AG08395 (cell line): ENCODE measurements at regions not wholly inside any gene's neighbourhood (a gene's known extent, or its start where the extent isn't known, plus 50 kb on each side); places are given as distances from the start of the nearest gene placed in this dataset.

Source experiments
- DNase-seq: peaks from one replicate; pipeline ENCODE4 v3.0.0; 2012; ENCODE audit warnings: mixed read lengths, low spot score

DNA sequence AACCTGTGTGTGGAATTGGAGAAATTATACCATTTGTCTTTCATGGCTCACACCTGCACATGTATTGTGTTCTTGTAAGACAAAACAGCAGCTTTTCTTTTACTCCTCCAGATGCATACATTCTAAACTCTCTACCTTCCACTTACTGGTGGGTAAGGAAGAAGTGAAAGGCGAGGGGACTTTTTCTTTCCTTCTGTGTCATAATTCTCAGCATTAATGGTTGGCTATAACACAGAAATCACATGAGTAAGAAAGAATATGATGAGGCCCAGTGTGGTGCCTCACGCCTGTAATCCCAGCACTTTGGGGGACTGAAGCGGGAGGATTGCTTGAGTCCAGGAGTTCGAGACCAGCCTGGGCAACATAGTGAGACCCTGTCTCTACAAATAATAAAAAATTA is 57.8 kb upstream of the SHANK2 start:
- DNase-seq, result no peak

DNA sequence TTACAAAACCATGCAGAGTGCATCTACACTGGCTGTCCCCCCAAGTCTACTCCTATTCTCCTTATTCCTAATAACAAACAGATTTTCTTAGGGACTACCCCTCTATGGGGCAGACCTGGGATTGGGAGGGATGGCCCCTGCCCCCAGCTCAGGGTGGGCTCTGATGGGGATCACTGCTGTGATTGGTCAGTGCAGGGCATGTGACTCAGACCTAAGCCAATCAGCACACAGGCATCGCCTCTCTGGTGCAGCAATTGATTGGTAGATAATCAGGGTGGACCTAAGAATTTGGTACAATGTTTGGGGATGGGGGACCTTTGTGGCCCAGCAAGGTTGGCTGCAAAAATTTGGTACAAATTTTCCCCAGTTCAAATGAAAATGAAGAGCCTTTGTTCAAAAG is 57.2 kb upstream of the SHANK2 start:
- no peak for DNase-seq

DNA sequence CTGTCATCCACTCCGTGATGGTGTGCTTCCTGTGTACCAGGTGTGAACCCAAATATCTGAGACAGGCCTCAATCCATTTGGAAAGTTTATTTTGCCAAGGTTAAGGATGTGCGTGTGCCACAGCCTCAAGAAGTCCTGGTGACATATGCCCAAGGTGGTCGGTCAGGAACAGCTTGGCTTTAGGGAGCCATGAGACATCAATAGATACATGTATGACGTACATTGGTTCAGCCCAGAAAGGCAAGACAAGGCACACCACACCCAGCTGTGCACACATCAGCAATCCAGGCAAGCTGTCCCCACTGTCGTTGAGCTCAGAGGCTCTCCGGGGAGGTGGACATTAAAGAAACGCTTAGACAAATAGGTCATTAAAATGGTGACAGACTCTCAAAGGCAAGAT is 56.8 kb upstream of the SHANK2 start:
- no peak for DNase-seq

DNA sequence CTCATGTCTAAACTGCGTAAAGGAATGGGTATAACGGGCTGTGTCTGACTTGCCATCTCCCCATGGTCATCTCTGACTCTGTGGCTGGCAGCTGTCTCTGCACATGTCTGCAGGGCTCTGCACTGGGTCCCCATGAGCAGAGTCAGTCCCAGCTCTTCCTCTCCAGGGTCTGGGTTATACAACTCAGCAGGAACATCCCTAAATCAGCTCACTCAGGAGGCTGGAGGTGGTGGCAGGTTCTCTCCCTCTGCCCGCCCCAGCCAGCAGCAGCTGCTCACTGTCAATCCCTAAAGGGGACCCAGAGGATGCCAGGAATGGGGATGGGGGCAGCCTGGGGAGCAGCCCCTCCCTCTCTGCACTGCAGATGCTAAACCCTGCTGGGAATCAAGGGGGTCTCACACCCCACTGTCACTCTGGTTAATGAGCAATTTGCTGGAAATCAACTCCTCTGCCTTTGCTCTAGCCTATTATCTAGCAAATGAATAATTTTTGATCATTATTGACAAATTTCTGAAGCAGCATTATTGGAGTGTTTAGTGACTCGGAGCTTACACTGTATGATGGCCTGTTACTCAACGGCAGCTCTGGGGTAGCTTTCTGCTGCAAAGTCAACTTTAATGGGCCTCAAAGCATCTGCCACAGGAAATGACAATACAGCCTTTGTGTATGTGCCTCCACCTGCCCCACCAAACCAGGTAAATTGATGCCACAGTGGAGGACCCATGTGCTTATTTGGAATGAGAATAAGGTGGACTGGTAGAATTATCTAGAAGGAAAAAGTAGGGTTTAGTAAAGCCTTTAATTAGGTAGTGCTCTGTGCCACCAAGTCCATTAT is 55.7 kb upstream of the SHANK2 start:
- no peak for DNase-seq

DNA sequence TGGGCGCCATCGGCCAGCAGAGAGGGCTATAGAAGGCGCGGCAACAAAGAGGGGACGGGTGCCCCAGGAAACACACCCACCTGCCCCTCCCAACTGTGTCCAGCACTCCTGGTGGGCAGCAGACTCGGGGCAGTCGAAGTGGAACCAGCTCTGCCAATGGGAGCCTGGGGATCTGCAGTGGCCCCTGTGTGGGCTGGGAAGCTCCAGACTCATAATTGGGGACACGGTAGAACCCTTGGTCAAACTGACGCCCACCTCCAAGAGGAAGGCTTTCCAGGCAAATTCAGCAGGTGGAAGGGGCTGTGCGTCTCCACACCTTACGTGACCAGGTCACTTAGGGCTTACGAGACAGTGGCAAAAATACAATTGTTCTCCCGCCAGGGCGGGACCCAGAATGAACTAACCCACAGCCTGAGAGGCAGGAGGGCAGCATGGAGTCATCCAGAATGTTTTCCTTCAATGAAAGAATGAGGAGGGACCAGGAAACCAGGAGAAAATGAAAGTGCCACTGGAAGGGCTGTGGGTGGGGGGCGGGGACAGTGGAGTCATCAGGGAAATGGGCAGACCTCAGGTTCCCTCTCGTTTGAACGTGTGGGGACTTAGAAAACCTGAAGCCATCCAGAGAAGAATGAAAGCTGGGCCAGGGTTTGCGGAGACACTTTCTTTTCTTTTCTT is 53.2 kb upstream of the SHANK2 start:
- DNase-seq, result no peak

DNA sequence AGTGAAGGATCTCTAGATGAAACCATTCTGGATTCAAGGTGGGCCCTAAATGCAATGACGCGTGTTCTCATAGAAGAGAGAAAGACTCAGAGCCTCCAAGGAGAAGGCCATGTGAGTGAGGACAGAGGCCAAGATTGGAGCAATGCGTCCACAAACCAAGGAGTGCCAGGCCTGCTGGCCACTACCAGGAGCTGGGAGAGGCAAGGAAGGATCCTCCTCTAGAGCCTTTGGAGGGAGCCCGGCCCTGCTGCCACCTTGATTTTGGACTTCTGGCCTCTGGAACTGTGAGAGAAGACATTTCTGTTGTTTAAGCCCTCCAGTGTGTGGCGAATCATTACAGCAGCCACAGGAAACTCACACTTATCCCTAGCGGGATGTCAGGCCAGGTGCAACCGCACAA is 52.7 kb upstream of the SHANK2 start:
- no peak for DNase-seq

DNA sequence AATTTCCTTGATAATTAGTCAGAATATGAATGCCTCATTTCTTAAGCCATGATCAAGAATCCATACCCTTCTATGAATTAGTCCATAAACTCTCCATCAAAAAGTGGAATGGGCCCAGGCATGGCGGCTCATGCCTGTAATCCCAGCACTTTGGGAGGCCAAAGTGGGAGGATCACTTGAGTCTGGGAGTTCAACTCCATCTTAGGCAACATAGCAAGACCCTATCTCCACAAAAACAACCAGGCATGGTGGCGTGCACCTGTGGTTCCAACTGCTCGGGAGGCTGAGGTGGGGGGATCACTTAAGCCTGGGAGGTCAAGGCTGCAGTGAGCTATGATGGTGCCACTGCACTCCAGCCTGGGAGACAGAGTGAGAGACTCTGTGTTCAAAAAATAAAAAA is 52.1 kb upstream of the SHANK2 start:
- DNase-seq, result no peak

DNA sequence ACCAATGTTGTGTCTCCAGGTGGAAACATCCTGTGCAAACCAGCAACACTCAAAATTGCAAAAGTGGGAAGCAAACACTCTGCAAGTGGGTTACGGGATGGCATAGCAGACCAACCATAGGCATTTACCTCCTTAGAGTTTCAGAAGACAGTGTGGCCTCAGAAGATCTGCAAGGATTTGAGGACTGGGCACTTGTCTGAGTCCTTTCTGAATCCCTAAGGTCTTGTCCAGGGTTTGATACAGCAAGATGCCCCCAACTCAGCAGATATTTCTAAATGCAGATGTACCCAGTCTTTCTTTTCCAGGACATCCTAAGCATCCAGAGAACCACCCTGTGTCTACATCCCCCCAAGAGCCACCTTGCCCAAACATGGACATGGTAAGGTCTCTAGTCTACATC is 51.7 kb upstream of the SHANK2 start:
- DNase-seq, result no peak

DNA sequence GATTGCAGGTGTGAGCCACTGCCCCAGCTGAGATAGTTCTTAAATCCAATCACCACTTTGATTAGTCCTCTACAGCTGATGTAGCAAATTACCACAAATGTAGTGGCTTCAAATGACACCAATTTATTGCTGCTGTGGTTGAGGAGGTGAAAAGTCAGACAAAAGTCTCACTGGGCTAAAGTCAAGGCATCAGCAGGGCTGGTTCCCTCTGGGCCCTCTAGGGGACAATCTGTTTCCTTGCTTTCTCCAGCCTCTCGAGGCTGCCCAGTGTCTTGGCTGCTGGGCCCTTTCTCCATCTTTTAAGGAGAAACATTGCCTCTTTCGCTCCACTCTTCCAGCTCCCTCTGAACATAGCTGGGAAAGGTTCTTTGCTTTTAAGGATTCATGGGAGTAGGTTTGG is 50.5 kb upstream of the SHANK2 start:
- no peak for DNase-seq

DNA sequence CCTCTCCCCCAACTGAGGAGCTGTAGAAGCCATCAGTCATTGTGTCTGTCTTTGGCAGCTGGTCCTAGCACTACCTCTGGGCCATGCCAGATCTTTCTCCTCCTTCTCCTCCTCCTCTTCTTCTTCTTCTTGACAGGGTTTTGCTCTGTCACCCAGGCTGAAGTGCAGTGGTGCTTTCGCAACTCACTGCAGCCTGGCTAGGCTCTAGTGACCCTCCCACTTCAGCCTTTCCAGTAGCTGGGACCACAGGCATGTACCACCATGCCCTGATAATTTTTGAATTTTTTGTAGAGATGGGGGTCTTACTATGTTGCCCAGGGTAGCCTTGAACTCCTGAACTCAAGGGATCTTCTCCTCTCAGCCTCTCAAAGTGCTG is 50.1 kb upstream of the SHANK2 start:
- DNase-seq, result no peak
